Ascending aorta (tissue), 2 donors: ENCODE measurements at regions not wholly inside any gene's neighbourhood (a gene's known extent, or its start where the extent isn't known, plus 50 kb on each side); places are given as distances from the start of the nearest gene placed in this dataset.

Experiments used
- DNase-seq, 2 donors: peaks; one replicate each; pipeline ENCODE4 v3.0.0-alpha.2; 2019; ENCODE audit warnings: low spot score in 2 of 2
- H3K27ac ChIP-seq, 2 donors: fragments of 200-600 bp; sonication (generic); one replicate each; pipeline ENCODE4 v1.5.1; 2016 to 2017; ENCODE audit warnings: mild to moderate bottlenecking in 1 of 2
- H3K27me3 ChIP-seq: fragments of 200-600 bp; sonication (generic); one replicate; pipeline ENCODE4 v1.5.1; 2017
- H3K36me3 ChIP-seq, 2 donors: fragments of 200-600 bp; sonication (generic); one replicate each; pipeline ENCODE4 v1.5.1; 2016
- H3K4me1 ChIP-seq, 2 donors: fragments of 200-600 bp; sonication (generic); one replicate each; pipeline ENCODE4 v1.5.1; 2016 to 2017; ENCODE audit warnings: mild to moderate bottlenecking in 1 of 2
- H3K4me3 ChIP-seq, 2 donors: fragments of 200-600 bp; sonication (generic); one replicate each; pipeline ENCODE4 v1.5.1; 2016 to 2017; ENCODE audit warnings: mild to moderate bottlenecking in 1 of 2
- H3K9me3 ChIP-seq, 2 donors: fragments of 200-600 bp; sonication (generic); one replicate each; pipeline ENCODE4 v1.5.1; 2016
- intact Hi-C: fragments of 100-400 bp; cut with DNase I; formaldehyde crosslinking; loops from one replicate; pipeline ENCODE4 v1.15.1; 2023
- TF ChIP-seq, protein P1 (sequence below), 3 experiments: fragments of 200-600 bp in 2 of 3; fragments of 450-650 bp in 1 of 3; sonication (generic) in 2 of 3; IDR thresholded peaks; one replicate each; pipeline ENCODE4 v1.5.1; 2016 to 2019; ENCODE audit warnings: antibody characterized with exemption in 3 of 3, mild to moderate bottlenecking in 1 of 3, moderate library complexity in 1 of 3

DNA sequence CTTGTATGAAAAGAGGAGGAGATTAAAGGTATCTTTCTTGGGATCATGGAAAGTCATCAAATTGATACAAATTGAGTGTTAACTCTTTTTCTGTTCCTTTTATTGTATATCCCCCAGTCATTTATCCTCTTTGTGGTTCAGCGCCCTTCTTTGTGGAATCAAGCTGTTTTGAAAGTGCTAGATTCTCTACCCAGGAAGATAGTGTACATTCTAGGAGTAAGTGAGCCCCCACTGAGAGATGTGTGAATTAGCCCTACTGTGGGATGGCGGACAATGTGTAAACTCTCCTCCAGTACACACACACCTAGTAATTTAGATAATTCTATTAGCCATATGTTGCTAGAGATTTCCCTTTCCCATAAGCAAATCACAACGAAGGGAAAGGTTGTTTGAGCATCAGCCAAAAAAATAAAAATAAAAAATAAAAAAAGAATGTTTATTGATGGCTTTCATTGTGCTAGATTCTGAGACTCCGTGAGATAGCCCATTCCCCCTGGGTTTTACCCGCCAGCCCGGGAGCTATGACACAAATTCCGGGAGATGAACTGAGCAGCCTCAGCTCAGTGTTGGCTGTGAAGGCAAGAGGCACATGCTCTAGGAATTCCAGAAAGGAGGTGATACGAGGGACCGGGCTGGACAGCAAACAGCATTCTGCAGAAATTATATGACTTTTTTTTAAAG is 378.4 kb upstream of the RUNX1 start:
- Histone ChIP-seq H3K27me3 (no peaks in the 10 kb centered on the region), H3K4me3 (no peak overlapping the region), H3K9me3 (peaks cover 0 to 8% of the 10 kb centered on the region in 2 donors), H3K4me1 (no peaks in the 10 kb centered on the region), H3K27ac (no peak overlapping the region), H3K36me3 (no peaks in the 10 kb centered on the region)
- DNase-seq: peak in 1 of 2 donors; percentile 69
- intact Hi-C loops: no loop called here
- TF ChIP-seq, protein P1, sequence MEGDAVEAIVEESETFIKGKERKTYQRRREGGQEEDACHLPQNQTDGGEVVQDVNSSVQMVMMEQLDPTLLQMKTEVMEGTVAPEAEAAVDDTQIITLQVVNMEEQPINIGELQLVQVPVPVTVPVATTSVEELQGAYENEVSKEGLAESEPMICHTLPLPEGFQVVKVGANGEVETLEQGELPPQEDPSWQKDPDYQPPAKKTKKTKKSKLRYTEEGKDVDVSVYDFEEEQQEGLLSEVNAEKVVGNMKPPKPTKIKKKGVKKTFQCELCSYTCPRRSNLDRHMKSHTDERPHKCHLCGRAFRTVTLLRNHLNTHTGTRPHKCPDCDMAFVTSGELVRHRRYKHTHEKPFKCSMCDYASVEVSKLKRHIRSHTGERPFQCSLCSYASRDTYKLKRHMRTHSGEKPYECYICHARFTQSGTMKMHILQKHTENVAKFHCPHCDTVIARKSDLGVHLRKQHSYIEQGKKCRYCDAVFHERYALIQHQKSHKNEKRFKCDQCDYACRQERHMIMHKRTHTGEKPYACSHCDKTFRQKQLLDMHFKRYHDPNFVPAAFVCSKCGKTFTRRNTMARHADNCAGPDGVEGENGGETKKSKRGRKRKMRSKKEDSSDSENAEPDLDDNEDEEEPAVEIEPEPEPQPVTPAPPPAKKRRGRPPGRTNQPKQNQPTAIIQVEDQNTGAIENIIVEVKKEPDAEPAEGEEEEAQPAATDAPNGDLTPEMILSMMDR (IDR thresholded peaks at IDR 0.05): no peak

DNA sequence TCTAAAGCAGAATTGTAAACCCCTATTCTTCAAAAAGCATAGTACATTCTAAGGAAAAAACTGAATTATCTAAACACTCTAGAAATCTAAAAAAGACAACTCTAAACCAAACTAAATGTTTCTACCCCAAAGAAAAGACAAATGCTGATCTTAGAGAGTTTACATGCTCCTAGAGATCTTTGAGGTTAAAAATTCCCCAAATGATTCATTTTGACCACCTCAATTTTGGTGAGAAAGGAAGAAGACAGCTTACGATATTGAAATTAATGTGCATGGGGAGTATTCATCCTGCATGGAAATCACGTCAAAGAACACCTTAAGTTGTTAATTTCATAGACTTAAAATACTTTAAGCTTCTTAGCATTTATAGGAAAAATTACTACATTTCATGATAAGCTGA is 377.8 kb upstream of the RUNX1 start:
- Histone ChIP-seq H3K27ac (no peak overlapping the region), H3K9me3 (peaks cover 0 to 9% of the 10 kb centered on the region in 2 donors), H3K4me1 (no peaks in the 10 kb centered on the region), H3K36me3 (no peaks in the 10 kb centered on the region), H3K27me3 (no peaks in the 10 kb centered on the region), H3K4me3 (no peak overlapping the region)
- intact Hi-C loops: no loop called here
- TF ChIP-seq, protein P1 (IDR thresholded peaks at IDR 0.05): no peak
- DNase-seq: no peak

DNA sequence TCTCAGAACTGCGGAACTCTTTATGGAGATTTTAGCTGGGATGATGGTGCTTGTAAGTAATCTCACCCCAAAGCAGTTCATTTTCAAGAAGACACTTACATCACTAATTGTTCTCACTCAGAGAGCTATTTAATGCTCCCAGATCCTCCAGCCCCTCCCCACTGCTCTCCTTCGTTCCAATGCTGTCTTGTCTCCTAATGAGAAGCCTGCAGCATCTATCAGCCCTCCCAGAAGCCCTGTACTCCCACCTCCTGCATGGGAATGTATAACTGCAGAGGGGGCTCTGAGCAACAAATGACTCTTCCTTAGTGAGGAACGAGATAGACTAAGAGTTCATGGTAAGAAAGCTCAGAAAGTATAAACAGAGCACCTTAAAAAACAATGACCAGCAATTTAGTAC is 377.4 kb upstream of the RUNX1 start:
- no peak for DNase-seq
- Histone ChIP-seq H3K9me3 (peaks cover 0 to 9% of the 10 kb centered on the region in 2 donors), H3K4me3 (no peak overlapping the region), H3K4me1 (no peaks in the 10 kb centered on the region), H3K27me3 (no peaks in the 10 kb centered on the region), H3K36me3 (no peaks in the 10 kb centered on the region), H3K27ac (no peak overlapping the region)
- intact Hi-C loops: no loop called here
- TF ChIP-seq, protein P1 (IDR thresholded peaks at IDR 0.05): no peak

DNA sequence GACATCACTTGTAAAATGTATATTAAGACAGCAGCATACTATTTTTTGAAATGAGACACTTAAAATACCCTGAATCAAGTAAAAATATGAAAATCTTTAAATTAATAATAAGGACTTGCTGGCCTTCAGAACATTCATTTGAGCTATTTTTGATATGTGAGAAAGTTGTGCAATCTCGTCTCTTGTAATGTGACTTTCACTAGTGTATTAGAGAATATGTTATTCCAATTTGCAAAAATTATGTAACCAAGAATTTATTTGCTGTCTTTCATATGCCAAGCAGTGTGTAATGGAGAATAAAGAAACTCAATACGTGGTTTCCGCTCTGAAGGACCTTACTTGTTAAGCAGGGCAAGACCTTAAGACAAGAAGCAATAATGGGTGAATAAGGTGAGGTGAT is 375.0 kb upstream of the RUNX1 start:
- TF ChIP-seq, protein P1 (IDR thresholded peaks at IDR 0.05): no peak
- Histone ChIP-seq H3K27ac (no peak overlapping the region), H3K9me3 (peaks cover 0 to 12% of the 10 kb centered on the region in 2 donors), H3K4me1 (no peaks in the 10 kb centered on the region), H3K4me3 (no peak overlapping the region), H3K27me3 (no peaks in the 10 kb centered on the region), H3K36me3 (no peaks in the 10 kb centered on the region)
- intact Hi-C loops: no loop called here
- no peak for DNase-seq

DNA sequence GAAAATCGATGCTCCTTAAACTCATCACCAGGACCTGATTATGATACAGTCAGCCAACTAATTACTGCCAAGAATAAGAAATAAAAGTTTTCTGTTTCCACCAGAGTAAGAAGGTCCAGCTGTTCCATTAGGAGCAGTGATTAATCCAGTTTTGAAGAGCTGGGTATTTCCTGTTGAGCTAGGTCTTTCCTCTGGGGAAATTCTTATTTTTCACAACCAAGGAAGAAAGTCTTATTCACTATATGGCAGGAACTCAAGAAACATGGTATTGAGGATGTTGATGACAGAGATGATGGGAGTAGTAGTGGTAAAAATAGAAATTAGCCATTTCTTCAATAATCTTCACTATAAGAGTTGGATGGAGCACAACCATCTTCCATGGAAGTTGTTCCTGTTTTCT is 374.6 kb upstream of the RUNX1 start:
- TF ChIP-seq, protein P1 (IDR thresholded peaks at IDR 0.05): no peak
- intact Hi-C loops: no loop called here
- Histone ChIP-seq H3K4me1 (no peaks in the 10 kb centered on the region), H3K36me3 (no peaks in the 10 kb centered on the region), H3K27ac (no peak overlapping the region), H3K4me3 (no peak overlapping the region), H3K9me3 (peaks cover 0 to 12% of the 10 kb centered on the region in 2 donors), H3K27me3 (no peaks in the 10 kb centered on the region)
- no peak for DNase-seq

DNA sequence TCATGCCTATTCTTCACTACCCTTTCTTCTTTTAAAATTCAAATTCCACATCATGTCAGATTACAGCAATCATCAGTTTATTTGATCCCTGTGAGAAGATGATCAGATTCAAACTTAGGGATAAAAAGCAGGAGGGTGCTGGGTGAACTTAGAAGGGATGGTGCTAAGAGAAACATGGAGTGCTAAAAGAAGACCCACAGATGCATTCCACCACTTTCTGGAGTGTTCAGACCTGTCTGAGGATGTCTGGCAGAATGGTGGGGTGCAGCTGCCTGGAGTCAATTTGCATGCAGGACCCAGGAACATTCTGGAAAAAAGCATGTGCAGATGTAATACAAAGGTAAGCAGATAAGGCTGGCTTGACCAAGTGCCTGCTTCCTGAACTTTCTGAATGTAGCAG is 372.9 kb upstream of the RUNX1 start:
- no peak overlapping the region for H3K27ac ChIP-seq
- intact Hi-C loops: no loop called here
- TF ChIP-seq, protein P1 (IDR thresholded peaks at IDR 0.05): no peak
- no peaks in the 10 kb centered on the region for H3K36me3 ChIP-seq
- peaks cover 0 to 12% of the 10 kb centered on the region in 2 donors for H3K9me3 ChIP-seq
- no peaks in the 10 kb centered on the region for H3K4me1 ChIP-seq
- H3K27me3 ChIP-seq: no peaks in the 10 kb centered on the region
- H3K4me3 ChIP-seq: no peak overlapping the region
- DNase-seq: no peak
